RPMI7951 (cell line): ENCODE measurements at regions not wholly inside any gene's neighbourhood (a gene's known extent, or its start where the extent isn't known, plus 50 kb on each side); places are given as distances from the start of the nearest gene placed in this dataset.
A peak's percentile ranks its signal among the peaks of the same experiment; 100 is the strongest.

Source experiments
- DNase-seq: peaks from one replicate; pipeline ENCODE4 v3.0.0-alpha.2; 2012; ENCODE audit warnings: low read depth

DNA sequence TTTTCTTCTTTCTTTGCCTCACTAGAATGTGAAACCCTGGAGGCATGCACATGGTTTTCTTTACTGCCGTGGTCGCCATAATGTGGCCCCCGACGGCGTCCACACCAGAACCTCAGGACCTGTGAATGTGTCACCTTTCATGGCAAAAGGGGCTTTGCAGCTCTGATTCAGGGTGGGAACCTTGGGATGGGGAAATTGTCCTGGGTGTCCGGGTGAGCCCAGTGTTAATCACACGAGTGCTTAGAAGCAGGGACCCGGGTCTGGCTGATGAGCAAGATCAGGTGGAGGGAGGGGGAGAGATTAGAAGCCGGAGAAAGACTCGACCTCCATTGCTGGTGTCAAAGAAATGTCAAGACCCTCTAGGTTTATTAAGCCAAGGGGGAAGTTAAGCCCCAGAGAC, 74.7 kb upstream of the SHISAL1 start:
- no peak for DNase-seq

DNA sequence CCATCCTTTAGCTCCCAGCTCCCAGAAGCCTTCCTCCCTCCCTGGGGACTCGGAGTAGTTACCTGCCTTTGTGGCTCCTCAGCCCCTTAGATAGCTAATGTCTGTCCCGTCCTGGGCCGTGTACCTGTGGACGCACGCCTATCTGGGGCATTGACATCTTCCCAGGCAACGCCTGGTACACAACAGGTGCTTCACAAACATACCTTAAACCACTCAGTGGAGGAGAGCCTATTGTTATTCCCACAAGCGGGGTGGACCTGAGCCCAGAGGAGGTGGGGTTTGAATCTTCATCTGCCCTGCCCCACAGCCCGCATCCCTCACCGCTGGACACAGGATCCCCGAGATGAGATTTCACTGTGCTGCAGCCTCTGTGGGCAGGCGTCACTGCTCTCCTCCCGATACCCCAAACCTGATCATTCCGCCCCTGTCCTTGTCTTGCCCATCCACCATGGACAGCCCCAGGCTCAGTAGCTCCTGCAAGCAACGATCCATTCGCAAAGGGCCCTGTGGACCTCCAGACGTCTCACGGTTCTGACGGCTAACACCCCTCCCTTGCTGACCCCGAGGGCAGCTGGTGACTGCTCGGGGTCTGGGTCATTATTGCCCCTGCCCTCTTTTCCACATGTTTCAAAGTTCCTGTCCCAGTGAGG, 73.8 kb upstream of the SHISAL1 start:
- no peak for DNase-seq

GRCh38 chr22:44385781-44386180, 73.0 kb upstream of the SHISAL1 start:
- no peak for DNase-seq

DNA sequence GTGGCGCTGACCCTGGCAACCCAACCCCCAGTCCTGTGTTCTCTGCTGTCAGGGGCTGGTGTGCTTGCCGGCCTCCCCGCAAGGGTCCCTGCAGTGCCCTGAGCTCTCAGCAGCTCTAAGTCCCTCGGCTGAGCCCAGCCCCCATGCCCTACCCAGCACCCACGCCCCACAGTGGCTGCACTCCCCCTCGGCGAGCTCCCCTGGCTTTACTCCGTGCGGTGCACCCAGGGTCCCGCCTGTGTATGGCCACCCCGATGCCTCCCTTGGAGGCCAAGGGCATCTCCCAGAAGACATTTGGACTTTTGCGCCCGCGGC, 72.5 kb upstream of the SHISAL1 start:
- DNase-seq: no peak

DNA sequence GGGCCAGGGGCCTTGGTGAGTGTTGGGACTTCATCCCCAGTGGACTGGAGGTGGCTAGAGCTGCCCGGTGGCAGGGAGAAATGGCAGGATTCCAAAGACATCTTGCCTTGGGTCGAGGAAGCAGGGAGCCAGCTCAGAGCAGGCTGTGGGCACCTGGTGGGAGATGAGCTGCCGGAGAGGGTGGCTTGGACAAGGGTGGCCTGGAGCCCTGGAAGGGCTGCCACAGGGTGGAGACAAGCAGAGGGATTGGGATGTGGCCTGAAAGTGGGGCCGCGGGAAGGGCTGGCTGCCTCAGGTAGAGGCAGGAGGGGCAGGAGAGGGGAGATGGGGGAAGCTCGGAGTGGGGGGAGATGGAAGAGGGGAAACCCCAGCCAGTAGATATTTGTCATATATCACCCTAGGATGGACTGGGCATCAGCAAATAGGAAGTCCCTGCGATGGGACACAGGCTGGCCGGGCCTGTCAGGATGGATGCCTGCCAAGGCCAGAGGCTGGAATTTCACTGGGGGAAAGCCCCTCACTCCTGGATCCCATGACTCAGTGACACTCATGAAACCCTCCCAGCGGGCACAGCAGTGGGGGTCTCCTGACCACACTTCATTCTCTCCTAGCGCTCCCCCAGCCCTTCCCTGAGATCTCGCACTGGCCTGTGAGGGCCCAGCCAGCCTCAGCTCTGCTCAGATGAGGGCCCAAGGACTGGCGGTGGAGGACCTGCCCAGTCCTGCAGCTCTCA, 72.0 kb upstream of the SHISAL1 start:
- DNase-seq: no peak

DNA sequence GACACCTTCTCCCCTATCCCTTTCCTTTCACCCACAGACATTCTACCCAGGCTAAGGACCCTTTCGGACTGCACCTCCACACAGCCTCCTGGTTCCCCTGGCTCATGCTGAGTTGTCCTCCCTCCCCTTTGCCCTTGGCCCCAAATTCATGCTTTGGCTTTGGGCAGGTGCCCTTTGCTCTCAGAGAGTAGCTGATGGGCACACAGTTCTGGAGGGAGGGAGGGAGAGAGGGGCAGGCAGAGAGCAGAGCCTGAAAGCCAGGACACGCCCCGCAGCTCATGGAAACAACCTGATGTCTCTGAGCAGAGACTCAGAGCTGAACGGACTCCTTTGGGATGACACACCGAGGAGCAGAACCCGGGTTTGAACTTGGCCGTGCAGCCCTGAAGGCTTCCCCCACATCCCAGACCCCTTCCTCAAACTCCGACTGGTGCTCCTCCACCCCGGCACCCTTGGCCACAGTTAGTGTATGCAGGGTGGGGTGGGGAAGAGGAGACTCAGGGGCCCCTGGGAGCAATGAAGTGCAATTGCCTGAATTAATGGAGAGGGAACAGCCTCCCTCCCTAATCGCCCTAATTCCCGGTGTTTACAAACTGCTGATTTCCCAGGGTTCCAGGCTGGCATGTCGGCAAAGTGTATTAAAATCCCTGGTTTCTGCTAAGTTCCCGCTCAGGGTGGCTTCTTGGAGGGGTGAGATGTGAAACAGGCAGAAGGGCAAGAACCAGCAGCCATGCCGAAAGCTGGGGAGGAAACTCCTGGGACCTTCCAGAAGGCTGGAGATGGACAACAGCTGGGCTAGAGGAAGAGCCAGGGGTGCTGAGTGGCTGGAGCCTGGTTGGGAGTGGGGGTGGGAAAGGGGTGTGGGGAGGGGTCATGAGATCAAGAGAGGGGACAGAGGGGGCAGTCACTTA, 71.2 kb upstream of the SHISAL1 start:
- no peak for DNase-seq

DNA sequence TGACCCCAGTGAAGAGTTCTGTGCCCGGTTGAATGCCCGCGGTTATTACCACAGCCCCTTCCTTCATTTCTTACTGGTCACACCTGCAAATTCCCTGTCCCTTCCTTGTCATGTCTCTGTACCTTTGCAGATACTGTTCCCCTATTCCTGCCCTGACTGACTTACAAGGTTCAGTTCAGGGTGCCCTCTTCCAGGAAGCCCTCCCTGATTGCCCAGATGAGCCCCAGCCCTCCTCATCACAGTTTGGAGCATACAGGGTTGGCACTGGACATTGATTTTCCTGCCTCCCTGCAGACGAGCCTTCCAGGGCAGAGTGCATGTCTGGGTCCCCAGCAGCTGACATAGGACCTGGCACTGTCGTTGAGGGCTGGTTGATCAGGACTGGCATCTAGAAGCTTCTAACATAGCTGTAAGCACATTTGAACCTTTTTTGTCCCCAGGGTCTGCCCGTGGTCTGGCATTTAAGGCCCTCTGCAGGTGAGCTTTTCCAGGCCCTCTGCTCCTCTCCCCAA, 70.4 kb upstream of the SHISAL1 start:
- DNase-seq: no peak

DNA sequence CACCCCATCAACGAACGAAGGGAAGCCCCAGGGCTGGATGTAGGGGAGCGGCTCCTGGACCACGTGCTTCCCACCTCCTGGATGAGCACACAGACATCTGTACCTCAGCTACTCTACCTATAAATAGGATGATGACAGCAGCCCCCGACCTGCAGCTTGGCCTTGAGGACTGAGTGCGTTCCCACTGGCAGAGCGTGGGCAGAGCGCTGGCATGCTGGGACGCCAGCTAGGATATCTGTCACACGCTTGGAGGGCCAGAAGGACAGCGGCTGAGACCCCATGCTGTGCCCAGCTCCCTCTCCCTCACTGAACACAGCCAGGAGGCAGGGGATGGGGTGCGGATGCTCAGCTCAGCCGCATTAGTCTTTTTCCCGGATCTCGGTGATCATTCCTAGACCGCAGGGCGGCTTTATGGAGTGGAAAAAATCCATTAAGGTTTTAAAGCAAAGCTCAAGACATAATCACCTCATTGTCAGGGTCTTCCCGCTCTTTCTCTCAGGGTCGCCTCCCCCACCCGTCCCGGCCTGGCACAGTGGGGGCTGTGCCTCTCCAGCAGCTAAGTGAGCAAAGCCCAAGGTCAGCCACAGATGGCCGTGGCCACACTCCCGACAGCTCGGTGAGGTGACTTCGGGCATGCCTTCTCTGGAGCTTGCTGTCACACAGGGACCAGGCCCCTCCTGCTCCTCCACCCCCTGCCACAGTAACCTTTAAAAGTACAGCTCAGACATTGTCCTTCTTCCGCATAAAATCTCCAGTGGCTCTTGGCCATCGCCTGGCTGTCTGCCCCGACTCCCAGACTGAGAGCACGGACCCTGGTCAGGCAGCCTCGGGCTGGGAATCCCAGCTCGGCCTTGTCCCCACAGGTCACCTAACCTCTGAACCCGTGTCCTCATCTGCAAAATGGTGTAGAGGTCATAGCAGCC, 69.6 kb upstream of the SHISAL1 start:
- no peak for DNase-seq

- DNase-seq: no peak
Observed at GRCh38 chr22:44381761-44382115, 69.0 kb upstream of the SHISAL1 start.

DNA sequence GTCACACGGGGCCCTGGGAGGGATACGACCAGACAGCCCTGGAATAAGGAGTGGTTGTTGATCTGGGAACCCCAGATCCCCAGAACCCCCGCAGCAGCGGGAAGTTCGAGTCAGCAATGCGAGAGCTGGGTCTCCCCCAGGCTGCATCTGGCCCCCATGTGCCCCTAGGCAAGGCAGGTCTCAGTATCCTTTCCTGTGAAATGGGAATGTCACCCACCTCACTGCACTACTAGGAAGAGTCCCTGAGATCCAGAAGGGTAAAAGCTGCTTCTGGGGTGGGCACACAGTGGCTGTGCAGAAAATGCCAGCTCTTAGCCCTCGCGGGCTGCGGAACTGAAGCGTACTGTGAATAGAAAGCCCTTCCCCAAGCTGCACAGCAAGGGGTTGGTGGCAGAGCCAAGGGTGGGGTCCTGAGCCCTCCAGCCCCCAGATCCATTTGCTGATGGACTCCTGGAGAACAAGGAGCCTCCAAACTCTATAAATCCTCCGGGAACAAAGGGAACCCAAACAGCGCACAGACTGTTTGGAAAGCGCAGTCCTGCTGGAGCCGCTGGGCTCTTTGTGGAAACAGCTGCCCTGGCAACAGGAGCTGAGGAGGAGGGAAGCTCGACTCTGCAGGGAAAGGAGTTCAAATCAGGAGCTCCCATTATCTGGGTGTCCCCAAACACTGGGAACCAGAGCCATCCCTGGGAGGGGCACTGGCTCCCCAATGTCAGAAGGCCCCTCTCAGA, 68.2 kb upstream of the SHISAL1 start:
- DNase-seq: no peak

DNA sequence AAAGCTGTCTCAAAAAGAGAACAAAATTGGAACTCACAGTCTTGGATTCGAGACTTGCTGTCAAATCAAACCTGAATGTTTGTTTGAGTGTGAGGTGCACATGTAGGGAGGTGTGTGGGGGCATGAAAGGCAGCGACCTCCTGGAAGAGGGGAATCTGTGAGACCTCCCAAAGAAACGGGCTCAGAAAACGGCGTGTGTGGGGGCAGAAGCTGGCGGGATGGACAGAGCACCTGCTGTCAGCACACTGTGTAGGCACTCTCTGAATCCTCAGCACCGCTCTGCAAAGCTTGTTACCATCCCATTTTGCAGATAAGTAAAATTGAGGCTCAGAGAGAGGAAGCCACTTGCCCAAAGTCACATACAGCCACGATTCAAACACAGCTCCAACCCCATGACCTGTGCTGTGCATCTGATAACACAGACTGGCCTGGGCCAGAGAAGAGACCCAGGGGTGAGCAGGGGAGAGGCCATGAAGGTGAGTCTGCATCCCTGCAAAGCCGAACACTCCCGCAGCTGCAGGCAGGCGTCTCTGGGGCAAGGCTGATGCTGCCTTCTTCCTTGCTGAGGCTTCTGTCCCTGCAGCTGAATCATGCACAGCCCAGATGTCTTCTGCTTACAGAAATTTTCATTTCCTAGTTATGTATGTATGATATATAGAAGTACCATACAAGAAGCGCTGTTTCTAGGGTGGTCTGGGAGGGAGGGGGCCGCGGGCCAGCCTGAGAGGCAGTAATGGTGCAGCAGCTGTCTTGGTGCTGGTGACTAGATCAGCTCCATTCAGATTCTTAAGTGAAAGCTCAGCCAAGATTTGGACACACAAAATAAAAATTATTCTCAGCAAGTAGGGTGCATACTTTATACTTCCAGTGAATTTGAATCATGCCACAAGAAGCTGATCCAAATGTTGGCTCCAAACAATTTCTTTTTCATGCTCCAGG, 67.3 kb upstream of the SHISAL1 start:
- DNase-seq: no peak

DNA sequence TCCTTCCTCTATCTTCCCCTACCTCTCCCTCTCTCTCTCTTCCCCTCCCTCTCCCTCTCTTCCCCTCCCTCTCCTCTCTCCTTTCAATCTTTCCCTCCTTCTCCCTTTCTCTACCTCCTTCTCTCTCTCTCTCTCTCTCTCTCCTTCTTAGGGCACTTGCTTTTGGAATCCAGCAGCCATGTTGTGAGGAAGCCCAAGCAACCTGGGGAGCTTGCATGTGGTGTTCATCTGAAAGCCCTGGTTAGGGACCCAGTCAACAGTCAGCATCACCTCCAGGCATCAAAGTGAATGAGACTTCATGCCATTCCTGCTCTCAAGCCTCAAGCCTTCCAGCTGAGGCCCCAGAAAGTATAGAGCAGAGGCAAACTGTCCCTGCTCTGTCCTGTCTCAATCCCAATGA, 65.6 kb upstream of the SHISAL1 start:
- no peak for DNase-seq

- DNase-seq: no peak
Observed at GRCh38 chr22:44375451-44375850, 62.7 kb upstream of the SHISAL1 start.

DNA sequence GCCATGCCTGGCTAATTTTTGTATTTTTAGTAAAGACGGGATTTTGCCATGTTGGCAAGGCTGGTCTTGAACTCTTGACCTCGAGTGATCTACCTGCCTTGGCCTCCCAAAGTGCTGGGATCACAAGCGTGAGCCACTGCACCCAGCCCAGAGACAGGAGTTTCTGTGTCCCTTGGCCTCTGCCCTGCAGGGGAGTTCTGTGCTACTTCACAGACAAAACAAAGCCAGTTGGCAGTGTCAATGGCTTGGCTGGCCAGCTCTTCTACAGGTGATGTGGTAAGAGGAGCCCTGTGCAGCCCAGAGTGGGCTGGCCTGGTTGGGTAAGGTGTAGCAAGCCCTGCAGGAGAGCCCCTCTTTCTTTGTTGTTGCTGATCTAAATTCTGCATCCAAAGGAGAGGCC, 60.5 kb upstream of the SHISAL1 start:
- DNase-seq: no peak

- no peak for DNase-seq
Observed at GRCh38 chr22:44372611-44373010, 59.9 kb upstream of the SHISAL1 start.

GRCh38 chr22:44371741-44372525, 59.2 kb upstream of the SHISAL1 start:
- DNase-seq: peak; percentile 24

DNA sequence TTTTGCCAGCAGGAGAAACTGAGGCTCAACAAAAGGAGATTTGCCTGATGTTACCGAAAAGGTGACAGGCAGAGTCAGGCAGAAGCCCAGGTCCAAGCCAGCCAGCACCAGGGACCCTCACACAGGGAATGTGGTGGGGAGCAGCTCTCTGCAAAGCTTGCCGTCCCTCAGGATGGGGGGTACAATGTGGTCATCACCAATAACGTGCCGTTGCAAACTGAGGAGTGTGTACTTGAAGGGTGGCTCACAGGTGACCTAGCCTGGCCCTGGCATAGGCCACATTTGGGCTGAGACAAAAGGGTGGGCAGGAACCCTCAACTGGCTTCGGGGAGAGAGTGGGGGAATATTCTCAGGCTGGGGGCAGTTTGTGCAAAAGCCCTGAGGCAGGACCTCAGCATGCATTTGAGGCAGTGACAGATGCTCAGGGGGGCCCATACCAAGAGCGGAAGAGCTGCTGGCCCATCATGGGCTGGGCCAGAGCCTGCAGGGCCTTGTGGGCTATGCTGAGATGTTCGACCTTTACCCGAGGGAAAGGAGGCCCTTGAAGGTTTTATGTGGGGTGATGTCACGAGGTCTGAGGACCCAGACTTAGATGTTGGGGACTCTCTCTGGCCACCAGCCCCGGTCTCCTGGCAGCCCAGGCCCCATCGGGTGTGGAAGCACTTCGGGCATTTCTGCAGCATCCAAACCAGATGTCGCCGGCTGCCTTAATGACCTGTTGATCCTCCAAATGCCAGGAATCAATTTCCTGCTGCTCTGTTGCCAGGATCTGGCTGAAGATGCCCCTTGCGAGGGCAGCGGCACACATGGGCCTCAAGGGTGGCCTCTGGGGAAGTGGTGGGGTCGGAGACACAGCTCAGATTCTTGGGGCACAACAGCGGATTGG, 57.4 kb upstream of the SHISAL1 start:
- DNase-seq: no peak

- DNase-seq: no peak
Observed at GRCh38 chr22:44369293-44369661, 56.5 kb upstream of the SHISAL1 start.
